HG02884 (cell line): ENCODE measurements at regions not wholly inside any gene's neighbourhood (a gene's known extent, or its start where the extent isn't known, plus 50 kb on each side); places are given as distances from the start of the nearest gene placed in this dataset.
"Not testable (repeated sequence)": the region's sequence is repeated elsewhere in the genome, so short reads cannot be mapped to it uniquely, and the experiment has no call there.

ENCODE experiments used
- ATAC-seq: cut with Tn5 transposase; IDR thresholded peaks from one replicate; pipeline ENCODE4 v1.9.1; 2021; ENCODE audit warnings: mild to moderate bottlenecking, moderate library complexity; ENCODE audit not compliant: unreplicated experiment

GRCh38 chr13:54004026-54004699 is 975.5 kb downstream of the OLFM4 start:
- no peak for ATAC-seq

GRCh38 chr13:54016542-54016941 is 987.9 kb downstream of the OLFM4 start:
- no peak for ATAC-seq

DNA sequence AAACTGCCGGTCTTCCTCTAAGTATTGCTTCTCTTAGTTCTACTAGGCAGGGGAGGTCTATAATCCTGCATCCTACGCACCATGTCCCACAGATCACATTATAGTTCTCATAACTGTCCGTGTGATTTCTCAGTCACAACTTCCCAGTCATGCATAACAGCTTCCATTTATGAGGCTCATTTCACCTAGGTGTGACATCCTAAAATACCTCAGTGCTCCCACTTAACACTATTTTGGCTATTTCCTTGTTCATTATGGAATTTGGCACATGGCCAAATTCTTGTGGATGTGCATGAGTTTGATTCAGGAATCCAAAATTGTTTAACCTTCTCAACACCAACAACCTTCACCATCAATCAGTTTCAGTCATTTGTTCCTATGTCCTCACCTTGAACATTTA is 989.9 kb downstream of the OLFM4 start:
- no peak for ATAC-seq

GRCh38 chr13:54029226-54029625 is 1000.6 kb downstream of the OLFM4 start:
- peak; percentile 99 for ATAC-seq

- ATAC-seq: no peak
Observed at GRCh38 chr13:54029720-54030119, 1001.1 kb downstream of the OLFM4 start.

DNA sequence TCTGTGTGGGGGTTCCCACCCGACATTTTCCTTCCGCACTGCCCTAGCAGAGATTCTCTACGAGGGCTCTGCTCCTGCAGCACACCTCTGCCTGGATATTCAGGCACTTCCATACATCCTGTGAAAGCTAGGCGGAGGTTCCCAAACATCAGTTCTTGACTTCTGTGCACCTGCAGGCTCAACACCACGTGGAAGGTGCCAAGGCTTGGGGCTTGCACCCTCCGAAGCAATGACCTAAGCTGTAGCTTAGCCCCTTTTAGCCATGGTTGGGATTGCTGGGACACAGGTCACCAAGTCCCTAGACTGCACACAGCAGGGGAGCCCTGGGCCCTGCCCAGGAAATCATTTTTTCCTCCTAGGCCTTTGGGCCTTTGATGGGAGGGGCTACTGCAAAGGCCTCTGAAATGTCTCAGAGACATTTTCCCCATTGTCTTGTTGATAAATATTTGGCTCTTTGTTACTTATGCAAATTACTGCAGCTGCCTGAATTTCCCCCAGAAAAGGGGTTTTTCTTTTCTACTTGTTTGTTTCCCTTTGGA is 1004.8 kb downstream of the OLFM4 start:
- no peak for ATAC-seq

DNA sequence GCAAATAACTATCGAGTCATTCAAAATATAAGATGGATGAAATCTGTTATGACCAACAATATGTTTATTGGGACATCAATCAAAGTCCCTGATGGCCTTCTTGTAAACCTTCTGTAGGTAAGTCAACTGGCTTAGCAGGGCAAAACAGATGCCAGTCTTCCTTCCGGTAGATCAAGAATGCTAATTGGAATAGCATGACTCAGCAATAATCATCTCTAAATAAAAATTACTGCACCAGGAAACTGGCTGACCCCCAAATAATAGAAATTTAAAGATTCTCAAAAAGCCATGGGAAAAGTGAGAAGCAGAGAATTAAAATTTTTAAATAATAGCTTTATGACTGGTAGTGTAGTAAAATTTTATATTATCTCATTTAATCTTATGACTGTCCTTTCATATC is 1005.4 kb downstream of the OLFM4 start:
- no peak for ATAC-seq

DNA sequence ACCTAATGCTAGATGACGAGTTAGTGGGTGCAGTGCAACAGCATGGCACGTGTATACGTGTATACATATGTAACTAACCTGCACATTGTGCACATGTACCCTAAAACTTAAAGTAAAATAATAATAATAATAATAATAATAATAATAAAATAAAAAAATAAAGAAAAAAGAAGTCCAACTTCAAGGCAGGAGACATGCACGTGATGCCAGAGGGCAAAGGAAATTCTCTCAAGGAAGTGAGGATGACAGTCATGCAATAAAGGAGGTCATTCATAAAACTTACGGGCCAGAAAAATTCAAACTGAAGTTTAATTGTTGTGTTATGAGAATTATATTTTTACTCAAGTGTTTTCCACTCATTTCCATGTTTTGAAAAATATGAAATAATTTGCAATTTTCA is 1028.8 kb downstream of the OLFM4 start:
- ATAC-seq: not testable (repeated sequence)

- not testable (repeated sequence) for ATAC-seq
Observed at GRCh38 chr13:54069958-54070357, 1041.3 kb downstream of the OLFM4 start.

GRCh38 chr13:54077569-54077968 is 1049.0 kb downstream of the OLFM4 start:
- ATAC-seq: no peak

DNA sequence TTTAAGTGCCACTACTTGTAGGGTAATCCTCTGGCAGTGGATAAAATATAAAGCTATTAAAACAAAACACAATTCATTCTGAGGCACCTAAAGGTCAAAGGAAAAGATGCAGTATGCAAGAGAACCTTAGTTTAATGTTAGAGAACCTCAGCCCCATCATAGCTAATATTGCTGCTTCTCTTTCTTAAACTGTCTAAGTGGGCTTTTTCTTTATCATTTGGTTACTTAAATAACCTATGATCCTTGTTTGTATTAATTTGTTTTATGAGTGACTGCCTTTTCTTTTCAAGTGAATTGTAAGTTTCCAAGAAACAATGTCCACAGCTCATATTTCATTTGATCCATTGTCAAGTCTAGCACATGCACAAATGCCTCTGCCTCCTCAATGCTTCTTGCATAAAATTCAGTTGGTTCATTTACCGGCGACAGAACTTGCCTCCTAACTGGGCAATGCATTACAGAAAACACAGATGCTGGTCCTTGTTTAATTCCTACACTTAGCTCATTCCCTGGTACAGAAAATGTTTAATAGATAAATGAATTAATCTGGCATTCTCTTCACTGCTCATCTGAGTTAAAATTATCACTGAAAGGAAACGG is 1049.8 kb downstream of the OLFM4 start:
- ATAC-seq: no peak

DNA sequence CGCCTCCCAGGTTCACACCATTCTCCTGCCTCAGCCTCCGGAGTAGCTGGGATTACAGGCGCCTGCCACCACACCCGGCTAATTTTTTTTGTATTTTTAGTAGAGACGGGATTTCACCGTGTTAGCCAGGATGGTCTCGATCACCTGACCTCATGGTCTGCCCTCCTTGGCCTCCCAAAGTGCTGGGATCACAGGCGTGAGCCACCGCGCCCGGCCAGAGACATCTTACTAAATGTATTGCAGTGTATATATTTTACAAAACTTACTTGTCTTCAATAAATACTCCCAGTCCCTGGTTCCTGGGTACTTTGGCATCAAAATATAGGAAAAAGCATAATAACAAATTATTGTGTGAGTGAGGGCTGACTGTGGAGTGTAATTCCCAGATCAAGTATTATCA is 1053.7 kb downstream of the OLFM4 start:
- not testable (repeated sequence) for ATAC-seq

GRCh38 chr13:54091884-54092283 is 1063.3 kb downstream of the OLFM4 start:
- ATAC-seq: no peak

DNA sequence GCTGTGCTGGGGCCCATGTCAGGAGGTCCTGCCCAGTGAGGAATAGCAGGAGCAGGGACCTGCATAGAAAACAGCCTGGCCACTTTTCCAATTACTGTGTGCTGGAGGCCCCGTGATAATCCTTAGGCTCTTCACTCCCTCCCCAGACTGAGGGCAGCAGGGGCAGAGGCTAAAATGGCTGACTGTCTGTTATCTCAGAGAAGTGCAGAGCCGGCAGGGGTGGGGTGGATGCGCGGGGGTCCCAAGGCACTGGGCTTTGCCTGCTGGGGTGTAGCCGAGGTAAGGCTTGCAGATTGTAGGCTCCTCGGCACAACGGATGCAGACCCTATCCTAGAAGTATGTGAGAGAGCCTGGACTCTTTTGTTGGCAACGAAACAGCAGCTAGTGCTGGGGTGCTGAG is 1064.1 kb downstream of the OLFM4 start:
- ATAC-seq: no peak

DNA sequence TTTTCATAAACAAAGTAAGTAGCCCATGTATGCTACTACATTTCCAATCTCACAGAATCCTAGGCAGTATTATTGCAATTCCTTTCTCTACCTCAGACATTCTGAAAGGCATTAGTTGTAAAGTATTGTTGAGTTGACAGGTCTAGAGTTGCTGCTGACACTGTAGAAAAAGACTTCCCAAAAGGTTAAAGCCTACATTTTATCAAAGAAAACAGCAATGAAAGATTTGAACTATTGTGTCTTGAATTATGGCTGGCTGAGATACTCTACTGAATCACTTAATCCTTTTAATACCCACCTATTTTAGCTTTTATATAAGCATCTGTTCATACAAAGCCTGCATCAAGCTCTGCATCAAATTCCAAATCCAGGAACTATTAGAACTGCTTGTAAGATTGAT is 1082.0 kb downstream of the OLFM4 start:
- no peak for ATAC-seq

GRCh38 chr13:54124700-54125099 is 1096.1 kb downstream of the OLFM4 start:
- no peak for ATAC-seq

GRCh38 chr13:54130931-54131330 is 1102.3 kb downstream of the OLFM4 start:
- not testable (repeated sequence) for ATAC-seq

GRCh38 chr13:54131433-54131832 is 1102.8 kb downstream of the OLFM4 start:
- ATAC-seq: not testable (repeated sequence)

DNA sequence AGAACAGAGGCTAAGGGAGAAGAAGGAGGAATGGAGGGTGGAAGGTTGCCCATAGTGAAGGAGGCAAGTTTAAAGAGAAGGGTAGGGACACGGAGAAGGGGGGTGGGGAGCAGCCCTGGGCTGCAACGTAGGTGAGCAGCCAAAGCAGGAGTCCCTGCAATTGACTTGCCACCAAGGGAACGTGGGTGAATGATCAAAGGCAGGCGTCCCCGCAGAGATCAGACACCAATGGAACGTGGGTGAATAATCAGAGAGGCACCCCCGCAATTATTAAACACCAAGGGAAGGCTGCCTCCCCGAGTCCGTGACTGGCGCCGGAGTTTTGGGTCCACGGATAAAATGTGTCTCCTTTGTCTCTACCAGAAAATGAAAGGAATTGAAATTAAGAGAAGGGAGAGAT is 1103.5 kb downstream of the OLFM4 start:
- not testable (repeated sequence) for ATAC-seq

DNA sequence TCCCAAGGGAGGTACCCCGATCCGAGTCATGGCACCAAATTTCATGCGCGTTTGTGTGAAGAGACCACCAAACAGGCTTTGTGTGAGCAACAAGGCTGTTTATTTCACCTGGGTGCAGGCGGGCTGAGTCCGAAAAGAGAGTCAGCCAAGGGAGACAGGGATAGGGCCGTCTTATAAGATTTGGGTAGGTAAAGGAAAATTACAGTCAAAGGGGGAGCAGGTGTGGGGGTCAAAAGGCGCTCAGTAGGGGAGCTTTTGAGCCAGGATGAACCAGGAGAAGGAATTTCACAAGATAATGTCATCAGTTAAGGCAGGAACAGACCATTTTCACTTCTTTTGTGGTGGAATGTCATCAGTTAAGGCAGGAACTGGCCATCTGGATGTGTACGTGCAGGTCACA is 1104.1 kb downstream of the OLFM4 start:
- not testable (repeated sequence) for ATAC-seq

DNA sequence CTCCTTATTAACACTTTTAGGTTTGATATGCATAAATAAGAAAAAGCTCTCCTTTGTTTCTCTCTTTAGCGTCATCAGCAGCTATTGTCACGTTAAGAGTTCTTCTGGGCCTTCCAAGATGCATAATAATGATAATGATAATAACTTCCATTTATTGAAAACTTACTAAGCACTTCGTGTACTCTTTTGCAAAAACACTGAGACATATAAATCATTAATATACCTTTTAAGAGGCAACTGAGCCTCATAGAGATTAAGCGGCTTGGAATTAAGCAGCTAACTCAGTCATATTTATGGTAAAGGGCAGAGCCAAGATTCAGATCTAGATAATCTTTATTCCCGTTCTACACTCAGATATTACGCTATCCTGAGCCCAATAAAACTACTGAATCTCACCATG is 1105.1 kb downstream of the OLFM4 start:
- ATAC-seq: no peak

GRCh38 chr13:54144828-54145227 is 1116.2 kb downstream of the OLFM4 start:
- no peak for ATAC-seq

GRCh38 chr13:54150851-54151250 is 1122.2 kb downstream of the OLFM4 start:
- ATAC-seq: no peak
